Calu3 (cell line): ENCODE measurements at regions not wholly inside any gene's neighbourhood (a gene's known extent, or its start where the extent isn't known, plus 50 kb on each side); places are given as distances from the start of the nearest gene placed in this dataset.

ENCODE experiments used
- BruUV-seq: library from RNA; stranded (reverse); fragments of 400-500 nt; replicated peaks from 2 replicates; lab custom pipeline; 2021; lab: Mats Ljungman, UMichigan
- CTCF ChIA-PET: fragments of 300-600 bp; sonication (Branson Sonifier 250); formaldehyde crosslinking; loops from one replicate; lab custom pipeline; 2022; ENCODE audit warnings: antibody characterized with exemption; lab: Charles Lee
- DNase-seq: peaks from one replicate; pipeline ENCODE4 v3.0.0; 2022
- H3K27ac Mint-ChIP-seq: one replicate; pipeline ENCODE4 v1.8.0; 2022; ENCODE audit warnings: mixed read lengths; ENCODE audit not compliant: unreplicated experiment
- H3K27me3 Mint-ChIP-seq: one replicate; pipeline ENCODE4 v1.8.0; 2022; ENCODE audit warnings: mixed read lengths; ENCODE audit not compliant: unreplicated experiment
- H3K36me3 Mint-ChIP-seq: one replicate; pipeline ENCODE4 v1.8.0; 2022; ENCODE audit warnings: mild to moderate bottlenecking, moderate library complexity, mixed read lengths; ENCODE audit not compliant: insufficient read depth, unreplicated experiment
- H3K4me1 Mint-ChIP-seq: one replicate; pipeline ENCODE4 v1.8.0; 2022; ENCODE audit warnings: mild to moderate bottlenecking, low read depth, mixed read lengths; ENCODE audit not compliant: unreplicated experiment
- H3K4me3 Mint-ChIP-seq: one replicate; pipeline ENCODE4 v1.8.0; 2022; ENCODE audit warnings: mild to moderate bottlenecking, low read depth, moderate library complexity, mixed read lengths; ENCODE audit not compliant: unreplicated experiment
- H3K9me3 Mint-ChIP-seq: one replicate; pipeline ENCODE4 v1.8.0; 2022; ENCODE audit warnings: low read depth, mixed read lengths; ENCODE audit not compliant: unreplicated experiment
- CTCF ChIP-seq: fragments of 200-600 bp; IDR thresholded peaks from one replicate; pipeline ENCODE4 v1.8.0; 2022; ENCODE audit warnings: antibody characterized with exemption; ENCODE audit not compliant: unreplicated experiment
- intact Hi-C: fragments of 100-400 bp; cut with micrococcal nuclease; formaldehyde crosslinking; loops from one replicate; pipeline ENCODE4 v1.10.0; 2022; ENCODE audit not compliant: unreplicated experiment

GRCh38 chr12:13452955-13453570, 256.5 kb downstream of the EMP1 start:
- H3K27ac Mint-ChIP-seq = no peak overlapping the region
- CTCF ChIA-PET = no interaction called here
- no peaks in the 10 kb centered on the region for H3K36me3 Mint-ChIP-seq
- BruUV-seq = no TSS peak
- H3K4me3 Mint-ChIP-seq = no peak overlapping the region
- no peaks in the 10 kb centered on the region for H3K27me3 Mint-ChIP-seq
- no peak for TF ChIP-seq CTCF
- intact Hi-C loops = loop anchor here (10.0 kb wide), 1 partner anchor 88 kb away; no protein-coding TSS in a partner anchor
- no peaks in the 10 kb centered on the region for H3K4me1 Mint-ChIP-seq
- H3K9me3 Mint-ChIP-seq = no peaks in the 10 kb centered on the region
- DNase-seq = no peak

GRCh38 chr12:13451776-13452175, 255.2 kb downstream of the EMP1 start:
- H3K36me3 Mint-ChIP-seq = no peaks in the 10 kb centered on the region
- no peaks in the 10 kb centered on the region for H3K9me3 Mint-ChIP-seq
- no peak for TF ChIP-seq CTCF
- CTCF ChIA-PET = interaction anchor here (0.6 kb wide), 1 partner anchor 389 kb away, joined by 3 read pairs; no protein-coding TSS in a partner anchor
- H3K4me1 Mint-ChIP-seq = no peaks in the 10 kb centered on the region
- DNase-seq = no peak
- no peak overlapping the region for H3K27ac Mint-ChIP-seq
- no TSS peak for BruUV-seq
- no peak overlapping the region for H3K4me3 Mint-ChIP-seq
- H3K27me3 Mint-ChIP-seq = no peaks in the 10 kb centered on the region
- intact Hi-C loops = loop anchor here (10.0 kb wide), 1 partner anchor 87 kb away; no protein-coding TSS in a partner anchor

GRCh38 chr12:13450231-13451080, 253.9 kb downstream of the EMP1 start:
- intact Hi-C loops = loop anchor here (10.0 kb wide), 1 partner anchor 86 kb away; no protein-coding TSS in a partner anchor
- Mint-ChIP-seq H3K36me3 (no peaks in the 10 kb centered on the region), H3K4me3 (no peak overlapping the region), H3K27ac (no peak overlapping the region), H3K4me1 (no peaks in the 10 kb centered on the region), H3K27me3 (no peaks in the 10 kb centered on the region), H3K9me3 (no peaks in the 10 kb centered on the region)
- TF ChIP-seq CTCF = no peak
- BruUV-seq = no TSS peak
- DNase-seq = no peak
- CTCF ChIA-PET = no interaction called here

DNA sequence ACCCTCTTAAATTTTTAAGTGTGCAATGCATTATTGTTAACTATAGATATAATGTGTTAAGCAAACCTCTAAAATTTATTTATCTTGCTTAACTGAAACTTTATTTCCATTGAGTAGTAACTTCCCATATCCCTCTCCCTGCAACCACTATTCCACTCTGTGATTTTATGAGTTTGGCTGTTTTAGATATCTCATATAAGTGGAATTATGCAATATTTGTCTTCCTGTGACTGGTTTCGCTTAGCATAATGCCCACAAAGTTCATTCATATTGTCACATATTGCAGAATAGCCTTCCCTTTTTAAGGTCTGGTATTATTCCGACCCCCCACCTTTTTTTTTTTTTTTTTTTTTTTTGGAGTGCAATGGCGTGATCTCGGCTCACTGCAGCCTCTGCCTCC, 247.6 kb downstream of the EMP1 start:
- CTCF ChIA-PET = no interaction called here
- intact Hi-C loops = no loop called here

More for the DNA sequence above, 247.6 kb downstream of the EMP1 start:
- DNase-seq = no peak
- peaks cover 11% of the 10 kb centered on the region for H3K4me1 Mint-ChIP-seq
- no peaks in the 10 kb centered on the region for H3K27me3 Mint-ChIP-seq
- no peaks in the 10 kb centered on the region for H3K9me3 Mint-ChIP-seq
- H3K36me3 Mint-ChIP-seq = no peaks in the 10 kb centered on the region
- no peak for TF ChIP-seq CTCF
- H3K27ac Mint-ChIP-seq = no peak overlapping the region
- no peak overlapping the region for H3K4me3 Mint-ChIP-seq
- no TSS peak for BruUV-seq
